SK-N-SH (cell line): ENCODE measurements at regions not wholly inside any gene's neighbourhood (a gene's known extent, or its start where the extent isn't known, plus 50 kb on each side); places are given as distances from the start of the nearest gene placed in this dataset.

ENCODE experiments used
- CTCF ChIP-seq: fragments of 200-600 bp; sonication (generic); IDR thresholded peaks from 2 replicates; pipeline ENCODE4 v1.6.1; 2017; ENCODE audit warnings: antibody characterized with exemption, mild to moderate bottlenecking, moderate library complexity
- ELF1 ChIP-seq: IDR thresholded peaks from 2 replicates; pipeline ENCODE4 v1.4.0; 2012
- EP300 ChIP-seq, 2 experiments: IDR thresholded peaks; 2 replicates each; pipeline versions ENCODE4 v1.4.0 to v1.6.1; 2012; ENCODE audit warnings: borderline replicate concordance in 1 of 2, low read depth in 1 of 2, low read length in 1 of 2
- FOSL2 ChIP-seq: IDR thresholded peaks from 2 replicates; pipeline ENCODE4 v1.4.0; 2012; ENCODE audit warnings: low read depth, mild to moderate bottlenecking, moderate library complexity, borderline replicate concordance
- FOXJ3 ChIP-seq: sonication (generic); formaldehyde crosslinking; IDR thresholded peaks from 2 replicates; pipeline ENCODE4 v1.5.1; 2020; ENCODE audit warnings: mild to moderate bottlenecking, missing genetic modification reagents
- FOXM1 ChIP-seq: IDR thresholded peaks from 2 replicates; pipeline ENCODE4 v1.4.0; 2012; ENCODE audit warnings: low read depth, mild to moderate bottlenecking
- GABPA ChIP-seq: IDR thresholded peaks from 2 replicates; pipeline ENCODE4 v1.4.0; 2012; ENCODE audit warnings: low read depth, mild to moderate bottlenecking
- GATA2 ChIP-seq: sonication (generic); formaldehyde crosslinking; IDR thresholded peaks from 2 replicates; pipeline ENCODE4 v1.5.0; 2020; ENCODE audit warnings: mild to moderate bottlenecking, missing genetic modification reagents
- JUND ChIP-seq: IDR thresholded peaks from 2 replicates; pipeline ENCODE4 v1.4.0; 2012
- MEF2A ChIP-seq: IDR thresholded peaks from 2 replicates; pipeline ENCODE4 v1.4.0; 2012; ENCODE audit warnings: low read depth, borderline replicate concordance
- MXI1 ChIP-seq: IDR thresholded peaks from 2 replicates; pipeline ENCODE4 v1.6.1; 2012; ENCODE audit warnings: mild to moderate bottlenecking, low read depth, low read length, improper control_type of control experiment
- PBX3 ChIP-seq: IDR thresholded peaks from 2 replicates; pipeline ENCODE4; 2012
- RAD21 ChIP-seq: IDR thresholded peaks from 2 replicates; pipeline ENCODE4 v1.6.1; 2012; ENCODE audit warnings: mild to moderate bottlenecking, low read length
- REST ChIP-seq: IDR thresholded peaks from 2 replicates; pipeline ENCODE4 v1.6.1; 2012; ENCODE audit warnings: mild to moderate bottlenecking, low read depth, low read length, moderate library complexity
- RFX5 ChIP-seq: IDR thresholded peaks from 2 replicates; pipeline ENCODE4 v1.6.1; 2012; ENCODE audit warnings: mild to moderate bottlenecking, improper control_type of control experiment, low read length
- RXRA ChIP-seq: IDR thresholded peaks from 2 replicates; pipeline ENCODE4 v1.4.0; 2012; ENCODE audit warnings: low read depth, mild to moderate bottlenecking, borderline replicate concordance
- SIN3A ChIP-seq: IDR thresholded peaks from 2 replicates; pipeline ENCODE4 v1.6.1; 2012; ENCODE audit warnings: low read depth, mild to moderate bottlenecking, low read length, moderate library complexity, borderline replicate concordance
- SMC3 ChIP-seq: IDR thresholded peaks from 2 replicates; pipeline ENCODE4 v1.6.1; 2012; ENCODE audit warnings: low read depth, low read length, improper control_type of control experiment
- TAF1 ChIP-seq: IDR thresholded peaks from 2 replicates; pipeline ENCODE4 v1.6.1; 2012; ENCODE audit warnings: low read depth, mild to moderate bottlenecking, low read length, moderate library complexity, borderline replicate concordance
- TCF12 ChIP-seq: IDR thresholded peaks from 2 replicates; pipeline ENCODE4 v1.4.0; 2012
- TEAD4 ChIP-seq: IDR thresholded peaks from 2 replicates; pipeline ENCODE4 v1.4.0; 2012; ENCODE audit warnings: mild to moderate bottlenecking, borderline replicate concordance; ENCODE audit not compliant: insufficient read depth
- USF1 ChIP-seq: IDR thresholded peaks from 2 replicates; pipeline ENCODE4 v1.4.0; 2012; ENCODE audit warnings: low read depth, borderline replicate concordance
- YY1 ChIP-seq: IDR thresholded peaks from 2 replicates; pipeline ENCODE4 v1.4.0; 2012; ENCODE audit warnings: low read depth, mild to moderate bottlenecking
- ZBTB33 ChIP-seq: IDR thresholded peaks from 2 replicates; pipeline ENCODE4 v1.4.0; 2012; ENCODE audit warnings: low read depth, borderline replicate concordance

- TF ChIP-seq REST (no peak), FOXM1 (no peak), CTCF (peak; percentile 95), PBX3 (no peak), TEAD4 (no peak), FOSL2 (no peak), EP300 (IDR thresholded peaks at IDR 0.05; ENCODE audit: borderline replicate concordance in 1 of 2, low read depth in 1 of 2, low read length in 1 of 2) (peak in 1 of 2 experiments; percentile 53; a peak in 1 of 4 replicates), SIN3A (no peak), JUND (no peak), MXI1 (0 out of 2 replicates have a peak, but pooled peaks have one; percentile 23), FOXJ3 (CRISPR knock-in tag) (peak; percentile 56; the same call in 1 of the 2 replicates), YY1 (no peak), SMC3 (peak; percentile 83), TCF12 (no peak), ZBTB33 (no peak), GABPA (no peak), GATA2 (CRISPR knock-in tag) (peak; percentile 78), USF1 (no peak), RXRA (no peak), RFX5 (no peak; the same call in none of the 2 replicates), TAF1 (no peak), RAD21 (peak; percentile 92), ELF1 (no peak), MEF2A (no peak)
- TF ChIP-seq, all 33 proteins: peak for 7
Measured at GRCh38 chr3:102673271-102674115, 238.7 kb downstream of the ZPLD1 start (continued).
